ENCODE measurements at regions not wholly inside any gene's neighbourhood (a gene's known extent, or its start where the extent isn't known, plus 50 kb on each side); places are given as distances from the start of the nearest gene placed in this dataset.

DNA sequence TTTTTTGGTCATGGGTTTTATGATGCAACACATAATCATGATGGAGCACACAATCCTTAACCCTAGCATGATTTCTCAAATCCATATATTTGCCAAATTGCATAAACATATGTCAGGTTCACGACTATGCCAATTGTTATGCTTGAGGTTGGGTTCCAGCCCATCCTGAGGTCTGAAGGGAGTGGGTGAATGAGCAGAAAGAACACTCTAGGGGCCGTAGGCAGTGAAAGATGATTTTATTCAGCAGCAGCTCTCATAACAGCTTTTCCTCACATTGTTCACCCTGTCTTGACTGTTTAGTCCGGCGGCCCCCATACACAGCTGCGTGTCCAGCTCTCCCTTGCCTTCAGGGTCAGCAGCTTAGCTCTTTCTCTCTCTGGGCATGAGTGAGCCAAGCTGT lies 627.7 kb downstream of the PLA2G4A start:
- TF ChIP-seq, protein P1, sequence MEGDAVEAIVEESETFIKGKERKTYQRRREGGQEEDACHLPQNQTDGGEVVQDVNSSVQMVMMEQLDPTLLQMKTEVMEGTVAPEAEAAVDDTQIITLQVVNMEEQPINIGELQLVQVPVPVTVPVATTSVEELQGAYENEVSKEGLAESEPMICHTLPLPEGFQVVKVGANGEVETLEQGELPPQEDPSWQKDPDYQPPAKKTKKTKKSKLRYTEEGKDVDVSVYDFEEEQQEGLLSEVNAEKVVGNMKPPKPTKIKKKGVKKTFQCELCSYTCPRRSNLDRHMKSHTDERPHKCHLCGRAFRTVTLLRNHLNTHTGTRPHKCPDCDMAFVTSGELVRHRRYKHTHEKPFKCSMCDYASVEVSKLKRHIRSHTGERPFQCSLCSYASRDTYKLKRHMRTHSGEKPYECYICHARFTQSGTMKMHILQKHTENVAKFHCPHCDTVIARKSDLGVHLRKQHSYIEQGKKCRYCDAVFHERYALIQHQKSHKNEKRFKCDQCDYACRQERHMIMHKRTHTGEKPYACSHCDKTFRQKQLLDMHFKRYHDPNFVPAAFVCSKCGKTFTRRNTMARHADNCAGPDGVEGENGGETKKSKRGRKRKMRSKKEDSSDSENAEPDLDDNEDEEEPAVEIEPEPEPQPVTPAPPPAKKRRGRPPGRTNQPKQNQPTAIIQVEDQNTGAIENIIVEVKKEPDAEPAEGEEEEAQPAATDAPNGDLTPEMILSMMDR (conservative IDR thresholded peaks at IDR 0.05; ENCODE audit: low read length): no peak
- no peak for TF ChIP-seq EZH2phosphoT487 (IDR thresholded peaks at IDR 0.05; ENCODE audit: borderline replicate concordance, low read depth, low read length)

Measured in OCI-LY7 (cell line).